ENCODE measurements at regions not wholly inside any gene's neighbourhood (a gene's known extent, or its start where the extent isn't known, plus 50 kb on each side); places are given as distances from the start of the nearest gene placed in this dataset.
A peak's percentile ranks its signal among the peaks of the same experiment; 100 is the strongest.

DNA sequence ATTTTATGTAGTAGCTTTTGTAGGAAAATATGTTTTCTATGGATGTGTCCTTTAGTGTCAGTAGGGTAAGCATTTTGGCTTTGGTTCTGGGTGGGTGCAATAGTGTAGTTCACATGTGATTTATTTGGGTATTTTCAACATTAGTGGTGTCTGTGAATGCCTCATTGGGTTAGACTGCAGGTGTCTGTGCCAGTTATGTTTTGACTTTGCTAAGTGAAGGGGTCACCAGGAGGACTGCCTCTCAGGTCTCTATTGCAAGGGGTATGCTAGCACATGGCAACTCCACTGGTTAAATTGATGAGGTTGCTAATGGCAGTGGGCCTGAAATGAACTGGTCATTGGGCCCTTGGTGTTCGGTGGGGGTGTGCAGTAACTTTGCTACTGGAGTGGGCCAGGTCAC, 467.1 kb downstream of the NAF1 start:
- ChIA-PET POLR2A (no interaction called here), SMC1A (ENCODE audit: uncharacterized antibody, unreplicated experiment) (no interaction called here), RAD21 (ENCODE audit: unreplicated experiment) (no interaction called here), CTCF (no interaction called here)
- H3K9ac ChIP-seq (ENCODE audit: control insufficient read depth, insufficient read depth, low read length), result no peak overlapping the region
- intact Hi-C loops (cut with micrococcal nuclease; ENCODE audit: unreplicated experiment) (no loop called here), in situ Hi-C loops (cut with MboI) (no loop called here)
- no peaks in the 10 kb centered on the region for H3K79me2 ChIP-seq (ENCODE audit: control insufficient read depth, insufficient read depth, low read length)
- no peak for DNase-seq (ENCODE audit: low read depth, low spot score)
- no peaks in the 10 kb centered on the region for H3K4me1 ChIP-seq (ENCODE audit: control insufficient read depth, insufficient read depth, low read length)
- no peak overlapping the region for H2AFZ ChIP-seq (ENCODE audit: control insufficient read depth, low read depth, low read length)
- H3K36me3 ChIP-seq (ENCODE audit: control insufficient read depth in 2 of 2, insufficient read depth in 2 of 2, low read length in 1 of 2), result no peaks in the 10 kb centered on the region
- 89% methylated on average over 1 of the region's 1 CpG for WGBS (ENCODE audit: insufficient coverage, insufficient replicate concordance, low lambda C conversion rate, missing lambda C conversion rate)
- no peak for FAIRE-seq
- no peak for TF ChIP-seq NR2C2 (IDR thresholded peaks at IDR 0.05; ENCODE audit: borderline replicate concordance, control insufficient read depth, insufficient read length, low read depth)
- TF ChIP-seq NFIC (IDR thresholded peaks at IDR 0.05; ENCODE audit: low read depth, low read length), result no peak
- TF ChIP-seq, protein P1, sequence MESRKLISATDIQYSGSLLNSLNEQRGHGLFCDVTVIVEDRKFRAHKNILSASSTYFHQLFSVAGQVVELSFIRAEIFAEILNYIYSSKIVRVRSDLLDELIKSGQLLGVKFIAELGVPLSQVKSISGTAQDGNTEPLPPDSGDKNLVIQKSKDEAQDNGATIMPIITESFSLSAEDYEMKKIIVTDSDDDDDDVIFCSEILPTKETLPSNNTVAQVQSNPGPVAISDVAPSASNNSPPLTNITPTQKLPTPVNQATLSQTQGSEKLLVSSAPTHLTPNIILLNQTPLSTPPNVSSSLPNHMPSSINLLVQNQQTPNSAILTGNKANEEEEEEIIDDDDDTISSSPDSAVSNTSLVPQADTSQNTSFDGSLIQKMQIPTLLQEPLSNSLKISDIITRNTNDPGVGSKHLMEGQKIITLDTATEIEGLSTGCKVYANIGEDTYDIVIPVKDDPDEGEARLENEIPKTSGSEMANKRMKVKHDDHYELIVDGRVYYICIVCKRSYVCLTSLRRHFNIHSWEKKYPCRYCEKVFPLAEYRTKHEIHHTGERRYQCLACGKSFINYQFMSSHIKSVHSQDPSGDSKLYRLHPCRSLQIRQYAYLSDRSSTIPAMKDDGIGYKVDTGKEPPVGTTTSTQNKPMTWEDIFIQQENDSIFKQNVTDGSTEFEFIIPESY (IDR thresholded peaks at IDR 0.05), result no peak
- no peaks in the 10 kb centered on the region for H3K27me3 ChIP-seq (replicated peaks in 1 of 2; ENCODE audit: control insufficient read depth in 2 of 2, insufficient read depth in 2 of 2, low read length in 1 of 2)
- no peaks in the 10 kb centered on the region for H3K9me3 ChIP-seq (replicated peaks; ENCODE audit: control insufficient read depth, insufficient read depth, low read length)
- no peaks in the 10 kb centered on the region for H4K20me1 ChIP-seq (ENCODE audit: control insufficient read depth, insufficient read depth)
- BruUV-seq (replicated peaks), result no TSS peak
- ATAC-seq, result peak; percentile 64
- no peak overlapping the region for H3K4me2 ChIP-seq (ENCODE audit: control insufficient read depth, insufficient read depth)
- H3K27ac ChIP-seq (ENCODE audit: control insufficient read depth, insufficient read depth), result no peak overlapping the region
- no peak overlapping the region for H3K4me3 ChIP-seq

GRCh38 chr4:162685410-162685809, 481.3 kb downstream of the NAF1 start:
- H3K9me3 ChIP-seq (replicated peaks; ENCODE audit: control insufficient read depth, insufficient read depth, low read length), result no peaks in the 10 kb centered on the region
- H3K79me2 ChIP-seq (ENCODE audit: control insufficient read depth, insufficient read depth, low read length), result no peaks in the 10 kb centered on the region
- ChIA-PET POLR2A (no interaction called here), CTCF (interaction anchor here (1.0 kb wide), 1 partner anchor 58 kb away, joined by 3 read pairs; no protein-coding TSS in a partner anchor), RAD21 (ENCODE audit: unreplicated experiment) (no interaction called here), SMC1A (ENCODE audit: uncharacterized antibody, unreplicated experiment) (interaction anchor here (0.6 kb wide), 1 partner anchor 31 kb away, joined by 5 read pairs; no protein-coding TSS in a partner anchor)
- DNase-seq (ENCODE audit: low read depth, low spot score) (no peak), FAIRE-seq (no peak), ATAC-seq (no peak)
- in situ Hi-C loops (cut with MboI) (no loop called here), intact Hi-C loops (cut with micrococcal nuclease; ENCODE audit: unreplicated experiment) (no loop called here)
- no peaks in the 10 kb centered on the region for H4K20me1 ChIP-seq (ENCODE audit: control insufficient read depth, insufficient read depth)
- no peak overlapping the region for H2AFZ ChIP-seq (ENCODE audit: control insufficient read depth, low read depth, low read length)
- 100% methylated on average over 1 of the region's 1 CpG for WGBS (ENCODE audit: insufficient coverage, insufficient replicate concordance, low lambda C conversion rate, missing lambda C conversion rate)
- H3K27me3 ChIP-seq (replicated peaks in 1 of 2; ENCODE audit: control insufficient read depth in 2 of 2, insufficient read depth in 2 of 2, low read length in 1 of 2), result no peaks in the 10 kb centered on the region
- H3K4me3 ChIP-seq, result no peak overlapping the region
- H3K4me1 ChIP-seq (ENCODE audit: control insufficient read depth, insufficient read depth, low read length), result no peaks in the 10 kb centered on the region
- no peak overlapping the region for H3K27ac ChIP-seq (ENCODE audit: control insufficient read depth, insufficient read depth)
- H3K4me2 ChIP-seq (ENCODE audit: control insufficient read depth, insufficient read depth), result no peak overlapping the region
- no TSS peak for BruUV-seq (replicated peaks)
- TF ChIP-seq SMAD1 (IDR thresholded peaks at IDR 0.05; ENCODE audit: low read depth, partially characterized antibody) (no peak), CEBPB (IDR thresholded peaks at IDR 0.05; ENCODE audit: borderline replicate concordance in 1 of 2, low read depth in 2 of 2, low read length in 2 of 2) (no peak), TCF12 (IDR thresholded peaks at IDR 0.05; ENCODE audit: low read depth, low read length) (no peak), EGR1 (IDR thresholded peaks at IDR 0.05; ENCODE audit: borderline replicate concordance in 1 of 2, low read depth in 2 of 2, low read length in 2 of 2) (no peak), NRF1 (conservative IDR thresholded peaks at IDR 0.05; ENCODE audit: low read depth, low read length) (no peak)
- no peaks in the 10 kb centered on the region for H3K36me3 ChIP-seq (ENCODE audit: control insufficient read depth in 2 of 2, insufficient read depth in 2 of 2, low read length in 1 of 2)
- no peak overlapping the region for H3K9ac ChIP-seq (ENCODE audit: control insufficient read depth, insufficient read depth, low read length)

Measured in GM12878 (cell line).